GM19463 (cell line): ENCODE measurements at regions not wholly inside any gene's neighbourhood (a gene's known extent, or its start where the extent isn't known, plus 50 kb on each side); places are given as distances from the start of the nearest gene placed in this dataset.
A peak's percentile ranks its signal among the peaks of the same experiment; 100 is the strongest.

Experiments
- ATAC-seq: cut with Tn5 transposase; IDR thresholded peaks from one replicate; pipeline ENCODE4 v1.9.1; 2021; ENCODE audit warnings: mild to moderate bottlenecking, moderate library complexity; ENCODE audit not compliant: unreplicated experiment

GRCh38 chr9:36728651-36729520, 156.2 kb downstream of the MELK start:
- peak; percentile 73 for ATAC-seq

- ATAC-seq = no peak
These were observed 157.2 kb downstream of the MELK start for GRCh38 chr9:36729906-36730305.

DNA sequence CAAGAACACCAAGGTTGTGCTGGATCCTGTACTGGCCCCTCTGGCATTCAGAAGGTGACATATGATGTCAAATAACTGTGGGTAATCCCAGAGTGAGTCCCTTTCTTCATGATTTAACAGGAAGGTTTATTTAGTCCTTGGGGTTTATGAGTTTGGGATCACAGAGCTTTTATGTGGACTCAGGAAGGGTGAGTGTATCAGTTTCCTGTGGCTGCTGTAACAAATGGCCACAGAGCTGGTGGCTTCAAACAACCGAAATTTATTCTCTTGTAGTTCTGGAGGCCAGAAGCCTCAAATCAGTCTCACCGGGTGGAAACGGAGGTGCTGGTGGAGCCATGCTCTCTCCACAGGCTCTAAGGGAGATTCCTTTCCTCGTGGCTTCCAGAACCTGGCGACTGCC, 157.7 kb downstream of the MELK start:
- no peak for ATAC-seq

GRCh38 chr9:36731068-36731956, 158.6 kb downstream of the MELK start:
- no peak for ATAC-seq

GRCh38 chr9:36734737-36735136, 162.0 kb downstream of the MELK start:
- ATAC-seq = no peak

- ATAC-seq = no peak
These were observed 164.0 kb downstream of the MELK start for GRCh38 chr9:36736648-36737047.

DNA sequence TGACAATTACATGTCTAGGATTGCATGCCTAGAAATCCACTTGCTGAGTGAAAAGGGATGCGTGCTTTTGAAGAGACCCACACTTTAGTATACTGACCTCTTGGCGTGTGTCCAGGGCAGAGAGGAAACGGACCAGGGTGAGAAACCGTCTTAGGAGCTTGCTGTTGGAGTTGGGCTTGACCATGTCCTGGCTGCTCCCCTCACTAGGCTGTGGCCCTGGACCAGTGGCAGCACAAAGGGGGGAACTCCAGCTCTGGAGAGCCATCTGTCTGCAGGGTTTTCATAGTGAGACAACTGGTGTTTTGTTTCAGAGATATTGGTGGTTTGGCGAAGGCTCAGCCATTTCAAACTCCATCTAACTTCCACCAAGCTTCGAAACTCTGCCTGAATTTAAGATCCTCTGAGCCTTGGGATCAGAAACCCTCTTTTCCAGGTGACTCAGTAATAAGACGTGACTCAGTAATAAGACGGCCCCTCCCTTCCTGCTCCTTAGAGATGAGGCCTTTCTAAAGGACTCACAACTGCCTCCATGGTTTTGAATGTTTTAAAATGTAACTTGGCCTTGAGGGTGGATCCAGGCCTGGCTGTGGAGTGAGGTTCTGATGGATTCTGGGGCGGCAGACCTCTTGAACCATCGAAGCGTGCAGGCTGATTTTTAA, 165.8 kb downstream of the MELK start:
- no peak for ATAC-seq

- no peak for ATAC-seq
These were observed 166.8 kb downstream of the MELK start for GRCh38 chr9:36739373-36740116.

DNA sequence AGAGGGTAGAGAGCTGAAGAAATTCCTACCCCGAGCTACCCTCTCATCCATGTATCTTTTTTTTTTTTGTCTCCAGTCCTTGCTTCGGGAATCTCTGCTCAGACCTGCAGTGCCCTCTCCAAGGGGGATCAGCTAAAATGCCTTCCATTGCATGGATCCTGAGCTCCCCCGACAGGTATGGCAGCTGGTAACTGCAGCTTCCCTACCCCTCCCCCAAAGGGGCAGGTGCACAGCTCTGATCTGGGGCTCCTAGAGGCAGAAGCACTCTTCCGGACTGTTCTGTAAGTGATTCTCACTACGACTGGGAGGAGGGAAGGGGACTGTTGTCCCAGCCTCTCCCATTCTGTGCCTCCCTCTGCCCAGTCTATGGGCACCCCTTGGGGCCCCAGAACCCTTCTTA, 169.6 kb downstream of the MELK start:
- ATAC-seq = no peak

DNA sequence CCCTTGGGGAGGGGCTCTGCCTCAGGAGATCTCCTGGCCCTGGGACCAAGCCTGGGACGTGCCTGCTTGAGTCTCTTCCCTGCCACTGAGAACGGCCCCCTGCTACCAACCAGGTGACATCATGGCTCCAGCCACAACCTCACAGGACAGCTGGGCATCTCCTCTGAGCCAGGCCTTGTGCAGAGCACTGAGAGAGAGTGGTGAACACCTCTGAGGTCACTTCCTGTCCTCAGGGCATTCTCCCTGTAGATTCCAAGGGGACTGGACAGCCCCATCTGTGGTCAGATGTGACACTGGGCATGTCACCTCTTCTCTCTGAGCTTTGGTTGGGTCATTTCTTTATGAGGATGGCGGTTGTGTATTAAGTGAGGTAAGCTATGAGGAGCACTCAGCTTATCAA, 172.0 kb downstream of the MELK start:
- ATAC-seq = no peak

DNA sequence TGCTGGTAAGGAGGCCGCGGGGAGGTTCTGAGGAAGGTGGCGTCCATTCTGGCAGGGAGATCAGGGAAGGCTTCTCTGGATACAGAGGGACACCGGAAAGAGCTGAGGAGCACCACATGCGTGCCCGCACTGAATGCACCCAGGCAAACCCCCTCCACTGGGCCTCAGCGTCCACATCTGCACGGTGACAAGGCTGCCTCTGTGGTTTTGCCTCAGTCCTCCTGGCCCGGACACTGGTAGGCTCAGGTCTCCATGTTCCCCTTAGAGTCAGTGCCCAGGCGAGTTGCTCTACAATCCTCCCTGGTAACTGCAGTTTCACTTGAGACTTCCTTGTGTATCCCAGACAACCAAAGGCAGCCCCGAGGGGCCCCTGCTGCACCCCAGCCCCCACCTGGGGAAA, 173.3 kb downstream of the MELK start:
- ATAC-seq = no peak

DNA sequence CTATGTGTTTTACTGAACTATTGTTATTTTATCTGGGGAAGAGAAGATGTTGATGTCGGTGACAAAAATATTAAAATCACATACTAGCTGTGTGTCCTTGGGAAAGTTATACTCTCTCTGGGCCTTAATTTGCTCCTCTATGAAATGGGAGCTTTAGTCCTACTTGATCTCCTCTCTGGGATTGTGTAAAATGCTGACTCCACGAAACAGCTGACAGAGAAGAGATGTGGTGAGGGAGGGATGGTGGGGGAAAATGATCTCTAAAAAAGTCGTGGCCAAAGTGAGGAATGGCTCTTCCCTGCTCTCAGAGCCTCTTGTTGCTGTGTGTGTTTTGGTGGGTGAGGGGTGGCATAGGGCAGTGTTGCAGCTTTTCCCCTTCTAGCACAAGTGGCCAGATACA, 173.7 kb downstream of the MELK start:
- no peak for ATAC-seq

DNA sequence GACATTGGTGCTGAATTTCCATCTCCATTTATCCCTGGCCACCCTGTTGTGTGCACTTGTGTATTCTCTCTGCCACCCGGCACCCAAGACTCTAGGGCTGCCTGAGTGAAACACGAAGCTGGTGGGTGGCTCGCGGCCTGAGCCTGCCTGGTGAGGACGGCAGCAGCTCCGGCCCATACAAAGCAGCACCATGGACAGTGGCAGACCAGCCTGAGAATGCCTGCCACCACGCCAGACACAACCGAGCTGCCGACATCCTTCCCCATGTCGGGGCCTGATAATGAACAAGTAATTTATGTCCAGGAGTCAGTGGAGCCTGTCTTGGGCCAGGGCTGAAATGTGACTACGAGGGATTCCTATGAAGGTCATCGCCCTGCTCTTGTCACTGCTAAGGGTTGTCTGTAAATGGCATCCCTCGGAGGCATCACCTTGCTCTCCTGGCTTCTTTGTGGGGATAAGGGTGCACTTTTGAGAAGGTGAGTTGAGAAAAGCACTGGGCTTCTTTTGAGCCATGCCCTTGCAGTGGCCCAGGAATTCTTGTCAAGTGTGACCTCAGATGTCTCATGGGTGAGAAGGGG, 175.7 kb downstream of the MELK start:
- no peak for ATAC-seq

DNA sequence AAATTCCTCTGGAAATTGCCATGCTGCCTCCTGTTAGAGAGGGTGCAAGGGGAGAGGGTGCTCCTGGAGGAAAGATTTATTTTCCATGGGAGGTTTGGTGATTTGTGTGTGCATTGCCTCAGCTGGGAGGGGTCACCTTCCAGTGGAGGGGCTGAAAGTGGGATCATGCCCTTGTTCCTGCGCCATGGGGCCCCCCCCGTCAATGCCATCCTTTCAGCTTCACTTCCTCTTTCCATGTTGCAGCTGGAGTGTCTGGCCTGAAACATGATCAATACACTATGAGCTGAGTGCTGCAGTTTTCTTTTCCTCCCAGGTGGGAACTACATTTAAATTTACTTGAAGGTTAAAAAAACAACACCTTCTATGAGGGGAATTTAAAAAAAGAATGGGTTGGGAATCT, 176.8 kb downstream of the MELK start:
- ATAC-seq = no peak

DNA sequence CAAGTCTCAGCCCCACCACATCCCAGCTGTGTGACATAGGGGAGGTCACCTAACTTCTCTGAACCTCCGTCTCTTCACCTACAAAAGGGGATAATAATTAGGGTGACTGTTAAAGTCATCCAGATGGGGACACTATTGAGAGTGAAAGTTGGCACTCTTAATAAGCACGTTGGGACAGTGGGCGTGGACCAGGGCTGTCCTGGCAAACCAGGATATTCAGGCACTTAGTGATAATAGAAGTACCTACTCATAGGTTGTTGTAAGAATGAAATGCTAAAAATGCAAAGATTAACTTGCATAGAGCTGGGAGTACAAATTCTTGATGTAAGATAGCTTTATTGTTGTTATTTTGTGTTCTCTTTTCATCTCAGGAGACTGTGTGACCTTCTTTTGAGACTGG, 177.9 kb downstream of the MELK start:
- no peak for ATAC-seq

DNA sequence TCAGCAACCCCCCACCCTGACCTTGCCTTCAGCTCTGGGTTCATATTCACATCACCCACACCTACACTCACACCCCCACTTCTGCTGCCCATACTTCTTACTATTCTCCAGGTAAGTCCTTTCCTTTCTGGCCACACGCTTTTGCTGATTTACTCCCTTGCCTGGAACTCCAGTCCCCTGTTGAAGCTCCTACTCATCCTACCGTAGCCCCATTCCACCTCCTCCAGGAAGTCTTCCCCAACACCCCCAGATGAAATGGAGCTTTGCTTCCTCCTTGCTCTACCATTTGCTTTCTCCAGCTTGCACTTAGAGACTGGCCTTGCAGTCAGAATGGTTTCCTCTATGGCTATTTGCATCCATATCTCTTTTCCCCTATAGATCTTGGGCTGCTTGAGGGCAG, 182.3 kb downstream of the MELK start:
- ATAC-seq = no peak

DNA sequence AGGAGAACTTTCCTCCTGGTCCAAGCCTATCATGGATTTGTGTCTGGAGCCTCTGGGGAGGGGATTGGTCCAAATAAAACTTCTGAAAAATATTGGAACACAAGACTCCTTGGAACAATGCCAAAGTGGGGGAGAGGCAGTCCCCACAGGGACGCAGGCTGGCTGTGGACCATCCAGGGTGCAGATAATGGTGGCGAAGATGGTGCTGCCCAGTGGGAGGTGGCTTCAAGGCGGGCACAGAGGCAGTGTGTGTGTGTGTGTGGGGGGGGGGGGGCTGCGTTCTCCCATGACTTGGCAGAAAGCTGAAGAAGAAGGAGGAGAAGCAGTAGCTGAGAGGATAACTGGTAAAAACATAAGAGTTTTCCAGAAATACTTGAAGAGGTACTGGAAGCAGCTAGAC, 186.4 kb downstream of the MELK start:
- no peak for ATAC-seq

GRCh38 chr9:36759976-36760375, 187.3 kb downstream of the MELK start:
- ATAC-seq = no peak

- ATAC-seq = no peak
These were observed 188.1 kb downstream of the MELK start for GRCh38 chr9:36760667-36761420.

- ATAC-seq = no peak
These were observed 190.3 kb downstream of the MELK start for GRCh38 chr9:36762958-36763357.
